GM12878 (cell line): ENCODE measurements at regions not wholly inside any gene's neighbourhood (a gene's known extent, or its start where the extent isn't known, plus 50 kb on each side); places are given as distances from the start of the nearest gene placed in this dataset.
A peak's percentile ranks its signal among the peaks of the same experiment; 100 is the strongest.

Source experiments
- ATAC-seq: fragments of 200-7000 bp; cut with Tn5 transposase; 3 replicates; pipeline ENCODE4 v1.9.1; 2020; ENCODE audit warnings: mild to moderate bottlenecking, moderate library complexity
- BruUV-seq: library from RNA; stranded (reverse); fragments of 400-500 nt; replicated peaks from 2 replicates; lab custom pipeline; 2021; lab: Mats Ljungman, UMichigan
- CTCF ChIA-PET: fragments of 300-600 bp; sonication (Branson Sonifier 250); formaldehyde crosslinking; extraction: SDS; loops from one replicate; lab custom pipeline; 2021; ENCODE audit warnings: inconsistent platforms; lab: Yijun Ruan, JAX
- POLR2A ChIA-PET: fragments of 350-600 bp; formaldehyde crosslinking; extraction: SDS; loops from one replicate; lab custom pipeline; 2021; ENCODE audit warnings: inconsistent platforms; lab: Charles Lee
- RAD21 ChIA-PET: fragments of 300-600 bp; sonication (Branson Sonifier 250); formaldehyde crosslinking; loops from one replicate; lab custom pipeline; 2023; ENCODE audit warnings: antibody characterized with exemption; ENCODE audit not compliant: unreplicated experiment; lab: Charles Lee
- SMC1A ChIA-PET: fragments of 300-600 bp; sonication (Branson Sonifier 250); formaldehyde crosslinking; loops from one replicate; lab custom pipeline; 2023; ENCODE audit not compliant: unreplicated experiment, uncharacterized antibody; lab: Charles Lee
- DNase-seq: peaks from one replicate; pipeline ENCODE4 v3.0.0-alpha.2; 2011; ENCODE audit warnings: low read depth, low spot score
- FAIRE-seq: peaks from 3 replicates; lab custom pipeline; 2011; peaks lifted over from hg19 to GRCh38; lab: Jason Lieb, UNC
- H2AFZ ChIP-seq: 2 replicates; pipeline ENCODE4 v1.6.0; 2011; ENCODE audit warnings: low read depth, low read length, control low read depth; ENCODE audit not compliant: control insufficient read depth
- H3K27ac ChIP-seq: 2 replicates; pipeline ENCODE4 v1.5.1; 2011; ENCODE audit warnings: control low read depth; ENCODE audit not compliant: control insufficient read depth, insufficient read depth
- H3K27me3 ChIP-seq, 2 experiments: replicated peaks in 1 of 2; 2 replicates each; pipeline versions ENCODE4 v1.6.0 to v1.6.1; 2011; ENCODE audit warnings: low read length in 1 of 2; ENCODE audit not compliant: control insufficient read depth in 2 of 2, insufficient read depth in 2 of 2
- H3K36me3 ChIP-seq, 2 experiments: 2 replicates each; pipeline ENCODE4 v1.5.1; 2011; ENCODE audit warnings: low read length in 1 of 2; ENCODE audit not compliant: control insufficient read depth in 2 of 2, insufficient read depth in 2 of 2
- H3K4me1 ChIP-seq: 2 replicates; pipeline ENCODE4 v1.6.1; 2011; ENCODE audit warnings: mild to moderate bottlenecking, low read length, moderate library complexity, mixed read lengths; ENCODE audit not compliant: control insufficient read depth, insufficient read depth
- H3K4me2 ChIP-seq: 2 replicates; pipeline ENCODE4 v1.6.0; 2011; ENCODE audit warnings: control low read depth; ENCODE audit not compliant: control insufficient read depth, insufficient read depth
- H3K4me3 ChIP-seq: fragments of 200-600 bp; sonication (generic); 2 replicates; pipeline ENCODE4 v1.5.1; 2016
- H3K79me2 ChIP-seq: 2 replicates; pipeline ENCODE4 v1.6.0; 2011; ENCODE audit warnings: low read length; ENCODE audit not compliant: control insufficient read depth, insufficient read depth
- H3K9ac ChIP-seq: 2 replicates; pipeline ENCODE4 v1.8.0; 2011; ENCODE audit warnings: low read length, control low read depth, mixed read lengths; ENCODE audit not compliant: control insufficient read depth, insufficient read depth
- H3K9me3 ChIP-seq: replicated peaks from 3 replicates; pipeline ENCODE4 v1.5.1; 2011; ENCODE audit warnings: mild to moderate bottlenecking, low read length; ENCODE audit not compliant: control insufficient read depth, insufficient read depth
- H4K20me1 ChIP-seq: 2 replicates; pipeline ENCODE4 v1.6.0; 2011; ENCODE audit not compliant: control insufficient read depth, insufficient read depth
- BCLAF1 ChIP-seq: fragments of 450-650 bp; IDR thresholded peaks from 2 replicates; pipeline ENCODE4 v1.6.1; 2017; ENCODE audit warnings: antibody characterized with exemption, mild to moderate bottlenecking, moderate library complexity
- CBFB ChIP-seq: IDR thresholded peaks from 2 replicates; pipeline ENCODE4 v1.6.1; 2016; ENCODE audit warnings: antibody characterized with exemption, low read depth
- CTCF ChIP-seq, 3 experiments: IDR thresholded peaks in 2 of 3; conservative IDR thresholded peaks in 1 of 3; 2 replicates each; pipeline ENCODE4 v1.5.1; 2011; ENCODE audit warnings: low read depth in 3 of 3, low read length in 3 of 3, mild to moderate bottlenecking in 3 of 3, control low read depth in 2 of 3, moderate library complexity in 2 of 3, inconsistent platforms in 1 of 3, mixed read lengths in 1 of 3; ENCODE audit not compliant: control insufficient read depth in 2 of 3, insufficient read depth in 1 of 3; ENCODE audit errors: extremely low read depth in 1 of 3
- IKZF1 ChIP-seq: fragments of 450-650 bp; conservative IDR thresholded peaks from 2 replicates; pipeline ENCODE4 v1.6.1; 2017; ENCODE audit warnings: antibody characterized with exemption, mild to moderate bottlenecking
- MTA2 ChIP-seq: fragments of 450-650 bp; IDR thresholded peaks from 2 replicates; pipeline ENCODE4 v1.6.1; 2016; ENCODE audit warnings: low read depth, mild to moderate bottlenecking, moderate library complexity
- SP1 ChIP-seq: IDR thresholded peaks from one replicate; pipeline ENCODE4 v1.6.1; 2011; ENCODE audit warnings: low read depth, low read length
- TARDBP ChIP-seq: IDR thresholded peaks from 2 replicates; pipeline ENCODE4 v1.6.1; 2016; ENCODE audit warnings: borderline replicate concordance
- ZBTB40 ChIP-seq: fragments of 450-650 bp; IDR thresholded peaks from 2 replicates; pipeline ENCODE4 v1.6.1; 2016; ENCODE audit warnings: mild to moderate bottlenecking, moderate library complexity, borderline replicate concordance
- ZNF207 ChIP-seq: fragments of 450-650 bp; IDR thresholded peaks from 2 replicates; pipeline ENCODE4 v1.6.1; 2014; ENCODE audit warnings: antibody characterized with exemption, mild to moderate bottlenecking, borderline replicate concordance
- ZNF24 ChIP-seq: fragments of 450-650 bp; IDR thresholded peaks from 2 replicates; pipeline ENCODE4 v1.6.1; 2017; ENCODE audit warnings: antibody characterized with exemption, mild to moderate bottlenecking
- WGBS: methylation state at CpG from one replicate; pipeline ENCODE4 v1.1.6; 2016; ENCODE audit warnings: low lambda C conversion rate; ENCODE audit not compliant: insufficient replicate concordance, insufficient coverage; ENCODE audit errors: missing lambda C conversion rate; 5-methylcytosine and 5-hydroxymethylcytosine counted together
- in situ Hi-C: fragments of 300-500 bp; cut with MboI; formaldehyde crosslinking; loops from 9 replicates; pipeline ENCODE4 v1.14.3; 2018; ENCODE audit warnings: mixed read lengths
- intact Hi-C: fragments of 100-400 bp; cut with micrococcal nuclease; formaldehyde crosslinking; loops from one replicate; pipeline ENCODE4 v1.14.2; 2022; ENCODE audit not compliant: unreplicated experiment

GRCh38 chr10:64261676-64262075 is 740.5 kb downstream of the REEP3 start:
- Histone ChIP-seq H3K4me3 (no peak overlapping the region), H4K20me1 (no peaks in the 10 kb centered on the region), H3K4me1 (no peaks in the 10 kb centered on the region), H3K9ac (no peak overlapping the region), H3K36me3 (no peaks in the 10 kb centered on the region), H3K79me2 (no peaks in the 10 kb centered on the region), H3K9me3 (no peaks in the 10 kb centered on the region), H3K27ac (peak overlapping the region; percentile 27), H2AFZ (no peak overlapping the region), H3K27me3 (no peaks in the 10 kb centered on the region), H3K4me2 (no peak overlapping the region)
- RAD21 ChIA-PET = interaction anchor here (0.5 to 2.7 kb wide), 3 partner anchors 10 to 998 kb away, joined by 3 to 12 read pairs (median 10); no protein-coding TSS in a partner anchor
- ATAC-seq = no peak; the same call in 2 of the 3 replicates
- DNase-seq = no peak
- POLR2A ChIA-PET = interaction anchor here (1.1 to 2.1 kb wide), 2 partner anchors 10 to 15 kb away, joined by 3 to 5 read pairs; no protein-coding TSS in a partner anchor
- no TSS peak for BruUV-seq
- TF ChIP-seq TARDBP (no peak), ZNF207 (no peak), ZNF24 (no peak), ZBTB40 (no peak), MTA2 (no peak), IKZF1 (no peak), SP1 (no peak), CTCF (IDR thresholded peaks at IDR 0.05 in 2 of 3, conservative IDR thresholded peaks at IDR 0.05 in 1 of 3; ENCODE audit: control insufficient read depth in 2 of 3, extremely low read depth in 1 of 3, insufficient read depth in 1 of 3, low read depth in 3 of 3, low read length in 3 of 3) (no peak), CBFB (no peak), BCLAF1 (no peak)
- SMC1A ChIA-PET = interaction anchor here (1.1 to 1.6 kb wide), 3 partner anchors 8 to 14 kb away, joined by 3 to 9 read pairs (median 4); no protein-coding TSS in a partner anchor
- in situ Hi-C loops (no loop called here), intact Hi-C loops (no loop called here)
- FAIRE-seq = no peak
- 78% methylated on average over 1 of the region's 1 CpG for WGBS
- CTCF ChIA-PET = interaction anchor here (0.8 to 1.1 kb wide), 3 partner anchors 14 to 220 kb away, joined by 3 to 4 read pairs (median 4); no protein-coding TSS in a partner anchor
